GM19438 (cell line): ENCODE measurements at regions not wholly inside any gene's neighbourhood (a gene's known extent, or its start where the extent isn't known, plus 50 kb on each side); places are given as distances from the start of the nearest gene placed in this dataset.
"Not testable (repeated sequence)": the region's sequence is repeated elsewhere in the genome, so short reads cannot be mapped to it uniquely, and the experiment has no call there.

ENCODE experiments used
- ATAC-seq: cut with Tn5 transposase; IDR thresholded peaks from one replicate; pipeline ENCODE4 v1.9.1; 2021; ENCODE audit warnings: low read depth; ENCODE audit not compliant: unreplicated experiment

- ATAC-seq: no peak
These were observed 58.6 kb upstream of the CNTNAP2 start for GRCh38 chr7:146057958-146058357.

- no peak for ATAC-seq
These were observed 61.7 kb upstream of the CNTNAP2 start for GRCh38 chr7:146054909-146055308.

GRCh38 chr7:146053492-146053891 is 63.1 kb upstream of the CNTNAP2 start:
- no peak for ATAC-seq

GRCh38 chr7:146043310-146043709 is 73.3 kb upstream of the CNTNAP2 start:
- not testable (repeated sequence) for ATAC-seq

GRCh38 chr7:146028251-146028750 is 88.3 kb upstream of the CNTNAP2 start:
- ATAC-seq: no peak

- ATAC-seq: no peak
These were observed 89.4 kb upstream of the CNTNAP2 start for GRCh38 chr7:146027243-146027642.

- ATAC-seq: no peak
These were observed 93.8 kb upstream of the CNTNAP2 start for GRCh38 chr7:146022776-146023175.

GRCh38 chr7:146019041-146020004 is 97.3 kb upstream of the CNTNAP2 start:
- ATAC-seq: not testable (repeated sequence)

GRCh38 chr7:146017366-146017765 is 99.2 kb upstream of the CNTNAP2 start:
- not testable (repeated sequence) for ATAC-seq

- ATAC-seq: not testable (repeated sequence)
These were observed 102.4 kb upstream of the CNTNAP2 start for GRCh38 chr7:146014154-146014553.

- no peak for ATAC-seq
These were observed 108.3 kb upstream of the CNTNAP2 start for GRCh38 chr7:146008293-146008692.

- no peak for ATAC-seq
These were observed 111.8 kb upstream of the CNTNAP2 start for GRCh38 chr7:146004805-146005204.

GRCh38 chr7:146002431-146003078 is 114.0 kb upstream of the CNTNAP2 start:
- peak; percentile 92 for ATAC-seq

GRCh38 chr7:146002008-146002407 is 114.6 kb upstream of the CNTNAP2 start:
- no peak for ATAC-seq

GRCh38 chr7:146000882-146001281 is 115.7 kb upstream of the CNTNAP2 start:
- no peak for ATAC-seq

GRCh38 chr7:145989469-145989868 is 127.1 kb upstream of the CNTNAP2 start:
- no peak for ATAC-seq

- no peak for ATAC-seq
These were observed 130.2 kb upstream of the CNTNAP2 start for GRCh38 chr7:145986248-145986874.

- ATAC-seq: no peak
These were observed 137.8 kb upstream of the CNTNAP2 start for GRCh38 chr7:145978769-145979168.

GRCh38 chr7:145959981-145960380 is 156.6 kb upstream of the CNTNAP2 start:
- ATAC-seq: no peak

GRCh38 chr7:145957160-145957890 is 159.3 kb upstream of the CNTNAP2 start:
- no peak for ATAC-seq
